Fibroblast of villous mesenchyme (primary cell): ENCODE measurements at regions not wholly inside any gene's neighbourhood (a gene's known extent, or its start where the extent isn't known, plus 50 kb on each side); places are given as distances from the start of the nearest gene placed in this dataset.
"Not testable (repeated sequence)": the region's sequence is repeated elsewhere in the genome, so short reads cannot be mapped to it uniquely, and the experiment has no call there.

ENCODE experiments used
- DNase-seq: peaks from one replicate; pipeline ENCODE4 v3.0.0-alpha.2; 2010; ENCODE audit warnings: low read depth
- H3K4me3 ChIP-seq: 2 replicates; pipeline ENCODE4 v1.5.1; 2011; ENCODE audit warnings: low read depth, mild to moderate bottlenecking, low read length
- CTCF ChIP-seq: IDR thresholded peaks from 2 replicates; pipeline ENCODE4 v1.5.1; 2012; ENCODE audit warnings: low read depth, mild to moderate bottlenecking, low read length; ENCODE audit not compliant: insufficient read depth

DNA sequence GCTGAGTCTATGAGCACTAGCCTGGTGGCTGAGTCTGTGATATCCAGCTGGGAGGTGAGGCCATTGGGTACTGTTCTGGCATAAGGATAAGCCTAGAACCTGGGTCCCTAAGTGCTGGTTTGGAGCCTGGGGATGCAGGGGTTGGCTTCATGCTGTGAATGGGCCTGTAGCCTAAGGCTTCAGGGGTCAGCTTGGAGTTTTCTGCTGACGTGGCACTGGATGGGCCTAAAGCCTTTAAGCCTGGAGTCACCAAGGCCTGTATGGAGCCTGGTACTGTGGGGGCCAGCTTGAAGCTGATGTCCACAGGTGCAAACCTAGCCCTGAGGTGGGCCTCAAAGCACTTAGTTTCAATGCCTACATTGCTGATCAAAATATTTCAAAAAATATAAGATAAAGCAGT is 979.6 kb upstream of the POU3F4 start:
- no peak for TF ChIP-seq CTCF
- no peak overlapping the region for H3K4me3 ChIP-seq
- DNase-seq: no peak

GRCh38 chrX:82534086-82534597 is 973.9 kb upstream of the POU3F4 start:
- H3K4me3 ChIP-seq: no peak overlapping the region
- TF ChIP-seq CTCF: no peak
- DNase-seq: no peak

DNA sequence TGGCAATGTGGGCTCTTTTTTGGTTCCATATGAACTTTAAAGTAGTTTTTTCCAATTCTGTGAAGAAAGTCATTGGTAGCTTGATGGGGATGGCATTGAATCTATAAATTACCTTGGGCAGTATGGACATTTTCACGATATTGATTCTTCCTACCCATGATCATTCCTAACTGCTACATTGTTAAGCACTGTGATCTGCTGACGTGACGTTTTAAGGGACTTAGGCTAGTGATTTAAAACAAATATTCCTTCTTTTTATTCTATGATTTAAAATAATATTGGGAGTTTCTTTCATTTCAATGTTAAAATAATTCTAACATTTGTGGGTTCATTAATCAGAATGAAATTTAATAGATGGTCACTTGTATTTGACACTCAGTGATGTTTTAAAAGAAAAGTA is 970.9 kb upstream of the POU3F4 start:
- not testable (repeated sequence) for H3K4me3 ChIP-seq, DNase-seq

GRCh38 chrX:82541822-82542221 is 966.3 kb upstream of the POU3F4 start:
- H3K4me3 ChIP-seq: no peak overlapping the region
- DNase-seq: no peak
- TF ChIP-seq CTCF: no peak

GRCh38 chrX:82552201-82552600 is 955.9 kb upstream of the POU3F4 start:
- DNase-seq, H3K4me3 ChIP-seq: not testable (repeated sequence)

- no peak for TF ChIP-seq CTCF
- no peak overlapping the region for H3K4me3 ChIP-seq
- DNase-seq: no peak
Measured at GRCh38 chrX:82556588-82556987, 951.5 kb upstream of the POU3F4 start.

DNA sequence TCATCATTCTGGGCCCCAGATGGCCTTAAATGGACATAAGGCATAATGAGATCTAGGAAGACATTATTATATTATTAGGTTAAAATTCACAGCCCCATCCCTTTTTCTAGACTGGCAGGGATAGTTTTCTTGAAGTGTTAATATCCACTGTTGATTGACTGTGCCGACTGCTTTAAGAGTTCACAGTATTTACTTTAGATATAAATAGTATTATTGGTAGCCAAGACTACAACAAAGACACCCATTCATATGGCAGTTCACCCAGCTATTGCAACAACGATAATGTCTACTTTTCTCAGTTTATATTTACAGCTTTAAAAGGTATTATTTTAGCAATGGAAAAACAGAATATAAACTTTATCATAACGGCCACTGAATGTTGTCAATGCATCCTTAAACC is 922.2 kb upstream of the POU3F4 start:
- DNase-seq: no peak
- H3K4me3 ChIP-seq: no peak overlapping the region
- TF ChIP-seq CTCF: no peak

DNA sequence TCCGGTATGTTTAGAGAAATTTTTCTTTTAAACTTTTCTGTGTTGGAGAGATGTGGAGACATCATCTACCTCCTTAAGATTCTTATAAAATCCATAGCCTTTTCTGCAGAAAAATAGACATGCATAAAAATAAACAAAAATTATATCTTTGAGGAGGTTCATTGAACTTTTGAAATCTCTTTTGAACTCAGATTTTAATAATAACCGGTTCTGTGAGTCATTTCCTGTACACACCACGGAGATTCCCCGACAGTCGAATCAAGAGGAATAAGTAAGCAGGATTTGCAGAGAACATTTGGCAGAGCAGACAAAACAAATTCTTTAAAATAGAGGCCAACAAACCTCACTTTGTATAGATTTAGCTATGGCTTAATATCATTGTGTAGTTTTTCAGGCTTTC is 918.7 kb upstream of the POU3F4 start:
- TF ChIP-seq CTCF: no peak
- DNase-seq: peak; percentile 0
- no peak overlapping the region for H3K4me3 ChIP-seq
